GM23338 (cell line): ENCODE measurements at regions not wholly inside any gene's neighbourhood (a gene's known extent, or its start where the extent isn't known, plus 50 kb on each side); places are given as distances from the start of the nearest gene placed in this dataset.
A peak's percentile ranks its signal among the peaks of the same experiment; 100 is the strongest.

Experiments
- ATAC-seq: fragments of 200-7000 bp; cut with Tn5 transposase; 3 replicates; pipeline ENCODE4 v1.9.1; 2020
- DNase-seq: peaks from one replicate; pipeline ENCODE4 v3.0.0-alpha.2; 2015; ENCODE audit warnings: low spot score
- H2AFZ ChIP-seq: fragments of 200-600 bp; sonication (generic); 2 replicates; pipeline ENCODE4 v1.8.0; 2016; ENCODE audit warnings: antibody characterized with exemption, mild to moderate bottlenecking, moderate library complexity
- H3F3A ChIP-seq: fragments of 200-600 bp; sonication (generic); replicated peaks from 2 replicates; pipeline ENCODE4 v1.8.0; 2017; ENCODE audit warnings: antibody characterized with exemption, mixed run types, low read depth
- H3K27ac ChIP-seq: fragments of 200-600 bp; sonication (generic); 2 replicates; pipeline ENCODE4 v1.6.1; 2016; ENCODE audit warnings: low read depth
- H3K27me3 ChIP-seq: fragments of 200-600 bp; sonication (generic); 2 replicates; pipeline ENCODE4 v1.8.0; 2016; ENCODE audit warnings: mild to moderate bottlenecking, mixed run types, moderate library complexity; ENCODE audit not compliant: insufficient read depth
- H3K36me3 ChIP-seq: fragments of 200-600 bp; sonication (generic); 2 replicates; pipeline ENCODE4 v1.8.0; 2016; ENCODE audit warnings: mild to moderate bottlenecking; ENCODE audit not compliant: insufficient read depth
- H3K4me1 ChIP-seq: fragments of 200-600 bp; sonication (generic); 2 replicates; pipeline ENCODE4 v1.8.0; 2016; ENCODE audit warnings: mild to moderate bottlenecking, moderate library complexity; ENCODE audit not compliant: insufficient read depth
- H3K4me2 ChIP-seq: fragments of 200-600 bp; sonication (generic); 2 replicates; pipeline ENCODE4 v1.7.1; 2017; ENCODE audit warnings: mixed run types
- H3K4me3 ChIP-seq: fragments of 200-600 bp; sonication (generic); 2 replicates; pipeline ENCODE4 v1.6.1; 2016; ENCODE audit warnings: mixed run types
- H3K79me2 ChIP-seq: fragments of 200-600 bp; sonication (generic); replicated peaks from 2 replicates; pipeline ENCODE4 v1.8.0; 2017; ENCODE audit warnings: mild to moderate bottlenecking; ENCODE audit not compliant: insufficient read depth
- H3K9me2 ChIP-seq: fragments of 200-600 bp; sonication (generic); 2 replicates; pipeline ENCODE4 v1.8.0; 2017; ENCODE audit not compliant: insufficient read depth
- H4K20me1 ChIP-seq: fragments of 200-600 bp; sonication (generic); replicated peaks from 2 replicates; pipeline ENCODE4 v1.8.0; 2017; ENCODE audit warnings: mild to moderate bottlenecking; ENCODE audit not compliant: insufficient read depth
- H3K27ac Mint-ChIP-seq: 2 replicates; pipeline ENCODE4 v1.8.0; 2020; ENCODE audit warnings: inconsistent platforms, mild to moderate bottlenecking, moderate library complexity, mixed read lengths
- H3K27me3 Mint-ChIP-seq: 3 replicates; pipeline ENCODE4 v1.8.0; 2022; ENCODE audit warnings: low read depth, mild to moderate bottlenecking, moderate library complexity, mixed read lengths, inconsistent platforms; ENCODE audit not compliant: insufficient read depth, poor library complexity
- H3K36me3 Mint-ChIP-seq: 3 replicates; pipeline ENCODE4 v1.8.0; 2021; ENCODE audit warnings: low read depth, mild to moderate bottlenecking, inconsistent platforms, moderate library complexity, mixed read lengths
- H3K4me1 Mint-ChIP-seq: 3 replicates; pipeline ENCODE4 v1.8.0; 2020; ENCODE audit warnings: mild to moderate bottlenecking, inconsistent platforms, mixed read lengths
- H3K4me3 Mint-ChIP-seq: 3 replicates; pipeline ENCODE4 v1.8.0; 2021; ENCODE audit warnings: moderate library complexity, mild to moderate bottlenecking, inconsistent platforms, mixed read lengths
- H3K9me3 Mint-ChIP-seq: 3 replicates; pipeline ENCODE4 v1.8.0; 2020; ENCODE audit warnings: moderate library complexity, mild to moderate bottlenecking, inconsistent platforms, mixed read lengths
- CREB1 ChIP-seq: fragments of 250-450 bp; sonication (Bioruptor Pico); IDR thresholded peaks from 2 replicates; pipeline ENCODE4 v1.5.0; 2020; ENCODE audit warnings: low read depth, mild to moderate bottlenecking, moderate library complexity
- ETS1 ChIP-seq: IDR thresholded peaks from 2 replicates; pipeline ENCODE4 v1.6.1; 2016; ENCODE audit warnings: antibody characterized with exemption
- EZH2 ChIP-seq: fragments of 200-600 bp; sonication (generic); IDR thresholded peaks from one replicate; pipeline ENCODE4 v1.8.0; 2017; ENCODE audit warnings: antibody characterized with exemption, mild to moderate bottlenecking, low read depth; ENCODE audit not compliant: unreplicated experiment
- EZH2phosphoT487 ChIP-seq: fragments of 200-600 bp; sonication (generic); IDR thresholded peaks from one replicate; pipeline ENCODE4 v1.8.1; 2018; ENCODE audit warnings: antibody characterized with exemption; ENCODE audit not compliant: unreplicated experiment
- JUNB ChIP-seq: IDR thresholded peaks from one replicate; pipeline ENCODE4 v1.6.1; 2016; ENCODE audit warnings: antibody characterized with exemption; ENCODE audit not compliant: unreplicated experiment
- NANOG ChIP-seq: IDR thresholded peaks from 2 replicates; pipeline ENCODE4 v1.6.1; 2016; ENCODE audit warnings: antibody characterized with exemption, borderline replicate concordance
- POLR2AphosphoS5 ChIP-seq: IDR thresholded peaks from 2 replicates; pipeline ENCODE4 v1.6.1; 2016; ENCODE audit warnings: antibody characterized with exemption, low read depth
- STAT1 ChIP-seq: IDR thresholded peaks from one replicate; pipeline ENCODE4 v1.6.1; 2016; ENCODE audit warnings: antibody characterized with exemption; ENCODE audit not compliant: unreplicated experiment
- ZNF114 ChIP-seq: fragments of 250-450 bp; sonication (Bioruptor Pico); IDR thresholded peaks from 2 replicates; pipeline ENCODE4 v1.5.0; 2020; ENCODE audit warnings: mild to moderate bottlenecking, moderate library complexity
- ZNF331 ChIP-seq: fragments of 250-450 bp; sonication (Bioruptor Pico); IDR thresholded peaks from 2 replicates; pipeline ENCODE4 v1.5.0; 2020; ENCODE audit warnings: low read depth, mild to moderate bottlenecking, moderate library complexity
- TF ChIP-seq, protein P1 (sequence below): IDR thresholded peaks from one replicate; pipeline ENCODE4 v1.6.1; 2018; ENCODE audit warnings: antibody characterized with exemption; ENCODE audit not compliant: unreplicated experiment
- TF ChIP-seq, protein P2 (sequence below), 2 experiments: fragments of 200-600 bp in 1 of 2; sonication (generic) in 1 of 2; conservative IDR thresholded peaks; 2 replicates each; pipeline versions ENCODE4 v1.5.1 to v1.6.1; 2016 to 2017; ENCODE audit warnings: antibody characterized with exemption in 2 of 2, low read depth in 2 of 2, mild to moderate bottlenecking in 2 of 2, moderate library complexity in 1 of 2
- TF ChIP-seq, protein P3 (sequence below): fragments of 250-450 bp; sonication (Bioruptor Pico); IDR thresholded peaks from 2 replicates; pipeline ENCODE4 v1.5.0; 2020; ENCODE audit warnings: mild to moderate bottlenecking, moderate library complexity

- Histone ChIP-seq H2AFZ (no peak overlapping the region), H3K4me3 (no peak overlapping the region), H3K9me2 (no peaks in the 10 kb centered on the region), H4K20me1 (no peaks in the 10 kb centered on the region), H3K4me1 (peaks cover 58% of the 10 kb centered on the region), H3K27me3 (no peaks in the 10 kb centered on the region), H3F3A (no peaks in the 10 kb centered on the region), H3K79me2 (no peaks in the 10 kb centered on the region), H3K4me2 (peak overlapping the region; percentile 12; the same call in 1 of the 2 replicates), H3K27ac (no peak overlapping the region), H3K36me3 (no peaks in the 10 kb centered on the region)
- Mint-ChIP-seq H3K9me3 (peaks cover 4% of the 10 kb centered on the region; the same call in 1 of the 3 replicates), H3K4me1 (peaks cover 4% of the 10 kb centered on the region; the same call in 2 of the 3 replicates), H3K36me3 (peaks cover 5% of the 10 kb centered on the region; the same call in 2 of the 3 replicates), H3K27ac (no peak overlapping the region), H3K27me3 (peaks cover 2% of the 10 kb centered on the region), H3K4me3 (no peak overlapping the region)
- no peak for DNase-seq
- ATAC-seq = no peak
- TF ChIP-seq CREB1 (CRISPR knock-in tag) = no peak
- TF ChIP-seq, protein P1, sequence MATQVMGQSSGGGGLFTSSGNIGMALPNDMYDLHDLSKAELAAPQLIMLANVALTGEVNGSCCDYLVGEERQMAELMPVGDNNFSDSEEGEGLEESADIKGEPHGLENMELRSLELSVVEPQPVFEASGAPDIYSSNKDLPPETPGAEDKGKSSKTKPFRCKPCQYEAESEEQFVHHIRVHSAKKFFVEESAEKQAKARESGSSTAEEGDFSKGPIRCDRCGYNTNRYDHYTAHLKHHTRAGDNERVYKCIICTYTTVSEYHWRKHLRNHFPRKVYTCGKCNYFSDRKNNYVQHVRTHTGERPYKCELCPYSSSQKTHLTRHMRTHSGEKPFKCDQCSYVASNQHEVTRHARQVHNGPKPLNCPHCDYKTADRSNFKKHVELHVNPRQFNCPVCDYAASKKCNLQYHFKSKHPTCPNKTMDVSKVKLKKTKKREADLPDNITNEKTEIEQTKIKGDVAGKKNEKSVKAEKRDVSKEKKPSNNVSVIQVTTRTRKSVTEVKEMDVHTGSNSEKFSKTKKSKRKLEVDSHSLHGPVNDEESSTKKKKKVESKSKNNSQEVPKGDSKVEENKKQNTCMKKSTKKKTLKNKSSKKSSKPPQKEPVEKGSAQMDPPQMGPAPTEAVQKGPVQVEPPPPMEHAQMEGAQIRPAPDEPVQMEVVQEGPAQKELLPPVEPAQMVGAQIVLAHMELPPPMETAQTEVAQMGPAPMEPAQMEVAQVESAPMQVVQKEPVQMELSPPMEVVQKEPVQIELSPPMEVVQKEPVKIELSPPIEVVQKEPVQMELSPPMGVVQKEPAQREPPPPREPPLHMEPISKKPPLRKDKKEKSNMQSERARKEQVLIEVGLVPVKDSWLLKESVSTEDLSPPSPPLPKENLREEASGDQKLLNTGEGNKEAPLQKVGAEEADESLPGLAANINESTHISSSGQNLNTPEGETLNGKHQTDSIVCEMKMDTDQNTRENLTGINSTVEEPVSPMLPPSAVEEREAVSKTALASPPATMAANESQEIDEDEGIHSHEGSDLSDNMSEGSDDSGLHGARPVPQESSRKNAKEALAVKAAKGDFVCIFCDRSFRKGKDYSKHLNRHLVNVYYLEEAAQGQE = no peak
- TF ChIP-seq, protein P2, sequence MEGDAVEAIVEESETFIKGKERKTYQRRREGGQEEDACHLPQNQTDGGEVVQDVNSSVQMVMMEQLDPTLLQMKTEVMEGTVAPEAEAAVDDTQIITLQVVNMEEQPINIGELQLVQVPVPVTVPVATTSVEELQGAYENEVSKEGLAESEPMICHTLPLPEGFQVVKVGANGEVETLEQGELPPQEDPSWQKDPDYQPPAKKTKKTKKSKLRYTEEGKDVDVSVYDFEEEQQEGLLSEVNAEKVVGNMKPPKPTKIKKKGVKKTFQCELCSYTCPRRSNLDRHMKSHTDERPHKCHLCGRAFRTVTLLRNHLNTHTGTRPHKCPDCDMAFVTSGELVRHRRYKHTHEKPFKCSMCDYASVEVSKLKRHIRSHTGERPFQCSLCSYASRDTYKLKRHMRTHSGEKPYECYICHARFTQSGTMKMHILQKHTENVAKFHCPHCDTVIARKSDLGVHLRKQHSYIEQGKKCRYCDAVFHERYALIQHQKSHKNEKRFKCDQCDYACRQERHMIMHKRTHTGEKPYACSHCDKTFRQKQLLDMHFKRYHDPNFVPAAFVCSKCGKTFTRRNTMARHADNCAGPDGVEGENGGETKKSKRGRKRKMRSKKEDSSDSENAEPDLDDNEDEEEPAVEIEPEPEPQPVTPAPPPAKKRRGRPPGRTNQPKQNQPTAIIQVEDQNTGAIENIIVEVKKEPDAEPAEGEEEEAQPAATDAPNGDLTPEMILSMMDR (conservative IDR thresholded peaks at IDR 0.05; ENCODE audit: low read depth in 2 of 2) = no peak
- TF ChIP-seq ETS1 = no peak
- no peak for TF ChIP-seq STAT1
- no peak for TF ChIP-seq ZNF331 (CRISPR knock-in tag)
- no peak for TF ChIP-seq ZNF114 (CRISPR knock-in tag)
- no peak for TF ChIP-seq NANOG
- TF ChIP-seq, protein P3, sequence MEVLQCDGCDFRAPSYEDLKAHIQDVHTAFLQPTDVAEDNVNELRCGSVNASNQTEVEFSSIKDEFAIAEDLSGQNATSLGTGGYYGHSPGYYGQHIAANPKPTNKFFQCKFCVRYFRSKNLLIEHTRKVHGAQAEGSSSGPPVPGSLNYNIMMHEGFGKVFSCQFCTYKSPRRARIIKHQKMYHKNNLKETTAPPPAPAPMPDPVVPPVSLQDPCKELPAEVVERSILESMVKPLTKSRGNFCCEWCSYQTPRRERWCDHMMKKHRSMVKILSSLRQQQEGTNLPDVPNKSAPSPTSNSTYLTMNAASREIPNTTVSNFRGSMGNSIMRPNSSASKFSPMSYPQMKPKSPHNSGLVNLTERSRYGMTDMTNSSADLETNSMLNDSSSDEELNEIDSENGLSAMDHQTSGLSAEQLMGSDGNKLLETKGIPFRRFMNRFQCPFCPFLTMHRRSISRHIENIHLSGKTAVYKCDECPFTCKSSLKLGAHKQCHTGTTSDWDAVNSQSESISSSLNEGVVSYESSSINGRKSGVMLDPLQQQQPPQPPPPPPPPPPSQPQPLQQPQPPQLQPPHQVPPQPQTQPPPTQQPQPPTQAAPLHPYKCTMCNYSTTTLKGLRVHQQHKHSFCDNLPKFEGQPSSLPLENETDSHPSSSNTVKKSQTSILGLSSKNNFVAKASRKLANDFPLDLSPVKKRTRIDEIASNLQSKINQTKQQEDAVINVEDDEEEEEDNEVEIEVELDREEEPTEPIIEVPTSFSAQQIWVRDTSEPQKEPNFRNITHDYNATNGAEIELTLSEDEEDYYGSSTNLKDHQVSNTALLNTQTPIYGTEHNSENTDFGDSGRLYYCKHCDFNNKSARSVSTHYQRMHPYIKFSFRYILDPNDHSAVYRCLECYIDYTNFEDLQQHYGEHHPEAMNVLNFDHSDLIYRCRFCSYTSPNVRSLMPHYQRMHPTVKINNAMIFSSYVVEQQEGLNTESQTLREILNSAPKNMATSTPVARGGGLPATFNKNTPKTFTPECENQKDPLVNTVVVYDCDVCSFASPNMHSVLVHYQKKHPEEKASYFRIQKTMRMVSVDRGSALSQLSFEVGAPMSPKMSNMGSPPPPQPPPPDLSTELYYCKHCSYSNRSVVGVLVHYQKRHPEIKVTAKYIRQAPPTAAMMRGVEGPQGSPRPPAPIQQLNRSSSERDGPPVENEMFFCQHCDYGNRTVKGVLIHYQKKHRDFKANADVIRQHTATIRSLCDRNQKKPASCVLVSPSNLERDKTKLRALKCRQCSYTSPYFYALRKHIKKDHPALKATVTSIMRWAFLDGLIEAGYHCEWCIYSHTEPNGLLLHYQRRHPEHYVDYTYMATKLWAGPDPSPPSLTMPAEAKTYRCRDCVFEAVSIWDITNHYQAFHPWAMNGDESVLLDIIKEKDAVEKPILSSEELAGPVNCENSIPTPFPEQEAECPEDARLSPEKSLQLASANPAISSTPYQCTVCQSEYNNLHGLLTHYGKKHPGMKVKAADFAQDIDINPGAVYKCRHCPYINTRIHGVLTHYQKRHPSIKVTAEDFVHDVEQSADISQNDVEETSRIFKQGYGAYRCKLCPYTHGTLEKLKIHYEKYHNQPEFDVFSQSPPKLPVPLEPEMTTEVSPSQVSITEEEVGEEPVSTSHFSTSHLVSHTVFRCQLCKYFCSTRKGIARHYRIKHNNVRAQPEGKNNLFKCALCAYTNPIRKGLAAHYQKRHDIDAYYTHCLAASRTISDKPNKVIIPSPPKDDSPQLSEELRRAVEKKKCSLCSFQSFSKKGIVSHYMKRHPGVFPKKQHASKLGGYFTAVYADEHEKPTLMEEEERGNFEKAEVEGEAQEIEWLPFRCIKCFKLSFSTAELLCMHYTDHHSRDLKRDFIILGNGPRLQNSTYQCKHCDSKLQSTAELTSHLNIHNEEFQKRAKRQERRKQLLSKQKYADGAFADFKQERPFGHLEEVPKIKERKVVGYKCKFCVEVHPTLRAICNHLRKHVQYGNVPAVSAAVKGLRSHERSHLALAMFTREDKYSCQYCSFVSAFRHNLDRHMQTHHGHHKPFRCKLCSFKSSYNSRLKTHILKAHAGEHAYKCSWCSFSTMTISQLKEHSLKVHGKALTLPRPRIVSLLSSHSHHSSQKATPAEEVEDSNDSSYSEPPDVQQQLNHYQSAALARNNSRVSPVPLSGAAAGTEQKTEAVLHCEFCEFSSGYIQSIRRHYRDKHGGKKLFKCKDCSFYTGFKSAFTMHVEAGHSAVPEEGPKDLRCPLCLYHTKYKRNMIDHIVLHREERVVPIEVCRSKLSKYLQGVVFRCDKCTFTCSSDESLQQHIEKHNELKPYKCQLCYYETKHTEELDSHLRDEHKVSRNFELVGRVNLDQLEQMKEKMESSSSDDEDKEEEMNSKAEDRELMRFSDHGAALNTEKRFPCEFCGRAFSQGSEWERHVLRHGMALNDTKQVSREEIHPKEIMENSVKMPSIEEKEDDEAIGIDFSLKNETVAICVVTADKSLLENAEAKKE (CRISPR knock-in tag) = no peak
- no peak for TF ChIP-seq POLR2AphosphoS5
- no peak for TF ChIP-seq JUNB
- TF ChIP-seq EZH2phosphoT487 = no peak
- TF ChIP-seq EZH2 = no peak
Measured at GRCh38 chr5:124919076-124919475, 172.6 kb upstream of the ZNF608 start.
